ENCODE measurements at regions not wholly inside any gene's neighbourhood (a gene's known extent, or its start where the extent isn't known, plus 50 kb on each side); places are given as distances from the start of the nearest gene placed in this dataset.

GRCh38 chr13:106129993-106130392 is 405.5 kb downstream of the EFNB2 start:
- no peak for DNase-seq (ENCODE audit: low spot score)

- DNase-seq (ENCODE audit: low spot score) = no peak
Observed at GRCh38 chr13:106129273-106129672, 406.2 kb downstream of the EFNB2 start.

GRCh38 chr13:106122234-106122633 is 413.2 kb downstream of the EFNB2 start:
- DNase-seq (ENCODE audit: low spot score) = no peak

- no peak for DNase-seq (ENCODE audit: low spot score)
Observed at GRCh38 chr13:106121173-106121754, 414.2 kb downstream of the EFNB2 start.

GRCh38 chr13:106118996-106119395 is 416.5 kb downstream of the EFNB2 start:
- DNase-seq (ENCODE audit: low spot score) = no peak

- peak; percentile 17 for DNase-seq (ENCODE audit: low spot score)
Observed at GRCh38 chr13:106118050-106118449, 417.4 kb downstream of the EFNB2 start.

GRCh38 chr13:106117640-106118039 is 417.8 kb downstream of the EFNB2 start:
- no peak for DNase-seq (ENCODE audit: low spot score)

GRCh38 chr13:106117035-106117434 is 418.4 kb downstream of the EFNB2 start:
- DNase-seq (ENCODE audit: low spot score) = peak; percentile 29

GRCh38 chr13:106115081-106115480 is 420.4 kb downstream of the EFNB2 start:
- peak; percentile 48 for DNase-seq (ENCODE audit: low spot score)

- DNase-seq (ENCODE audit: low spot score) = no peak
Observed at GRCh38 chr13:106113796-106114195, 421.7 kb downstream of the EFNB2 start.

- no peak for DNase-seq (ENCODE audit: low spot score)
Observed at GRCh38 chr13:106112191-106112590, 423.3 kb downstream of the EFNB2 start.

- DNase-seq (ENCODE audit: low spot score) = peak; percentile 45
Observed at GRCh38 chr13:106110241-106110855, 425.1 kb downstream of the EFNB2 start.

- peak; percentile 49 for DNase-seq (ENCODE audit: low spot score)
Observed at GRCh38 chr13:106109391-106109791, 426.1 kb downstream of the EFNB2 start.

- DNase-seq (ENCODE audit: low spot score) = no peak
Observed at GRCh38 chr13:106108346-106108745, 427.1 kb downstream of the EFNB2 start.

- DNase-seq (ENCODE audit: low spot score) = no peak
Observed at GRCh38 chr13:106107061-106107460, 428.4 kb downstream of the EFNB2 start.

GRCh38 chr13:106105153-106105552 is 430.3 kb downstream of the EFNB2 start:
- no peak for DNase-seq (ENCODE audit: low spot score)

- DNase-seq (ENCODE audit: low spot score) = peak; percentile 86
Observed at GRCh38 chr13:106104281-106104901, 431.1 kb downstream of the EFNB2 start.

- no peak for DNase-seq (ENCODE audit: low spot score)
Observed at GRCh38 chr13:106103779-106104178, 431.7 kb downstream of the EFNB2 start.

GRCh38 chr13:106102786-106103185 is 432.7 kb downstream of the EFNB2 start:
- DNase-seq (ENCODE audit: low spot score) = no peak

GRCh38 chr13:106101201-106101600 is 434.3 kb downstream of the EFNB2 start:
- DNase-seq (ENCODE audit: low spot score) = no peak

- no peak for DNase-seq (ENCODE audit: low spot score)
Observed at GRCh38 chr13:106100171-106100919, 435.1 kb downstream of the EFNB2 start.

GRCh38 chr13:106099765-106100164 is 435.7 kb downstream of the EFNB2 start:
- DNase-seq (ENCODE audit: low spot score) = no peak

GRCh38 chr13:106098778-106099177 is 436.7 kb downstream of the EFNB2 start:
- DNase-seq (ENCODE audit: low spot score) = no peak

All from AG08395 (cell line).